ENCODE measurements at regions not wholly inside any gene's neighbourhood (a gene's known extent, or its start where the extent isn't known, plus 50 kb on each side); places are given as distances from the start of the nearest gene placed in this dataset.

DNA sequence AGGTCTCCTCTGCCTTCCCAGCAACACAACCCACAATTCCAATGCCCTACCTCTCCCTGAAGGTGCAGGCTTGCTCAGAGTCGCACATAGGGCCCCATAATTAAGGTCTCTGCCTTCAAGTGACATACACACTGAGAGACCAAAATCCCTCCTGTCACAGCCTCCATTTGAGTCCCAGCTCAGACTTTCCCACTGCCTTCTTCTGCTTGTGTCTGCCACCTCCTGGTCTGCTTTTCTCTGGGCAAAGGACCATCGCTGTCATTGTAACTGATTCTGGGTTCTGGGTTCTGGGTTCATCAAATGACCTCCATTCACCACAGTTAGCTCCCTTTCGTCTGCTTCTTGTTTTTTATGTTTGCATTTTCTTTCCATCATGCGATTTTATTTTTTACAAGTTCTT, 119.2 kb upstream of the ATP1B1 start:
- TF ChIP-seq CTCF (conservative IDR thresholded peaks at IDR 0.05) = peak; percentile 38
- Mint-ChIP-seq H3K27me3 (ENCODE audit: insufficient read depth) (peaks cover 3% of the 10 kb centered on the region), H3K4me3 (no peak overlapping the region), H3K9me3 (no peaks in the 10 kb centered on the region), H3K4me1 (peaks cover 15% of the 10 kb centered on the region), H3K36me3 (ENCODE audit: low read depth) (no peaks in the 10 kb centered on the region), H3K27ac (no peak overlapping the region)
- Histone ChIP-seq H3K9ac (ENCODE audit: extremely low read depth, low read length, poor library complexity, severe bottlenecking) (no peak overlapping the region), H3K9me3 (ENCODE audit: control insufficient read depth, low read length) (no peaks in the 10 kb centered on the region), H3K4me3 (ENCODE audit: low read length) (no peak overlapping the region), H3K4me1 (ENCODE audit: control insufficient read depth, insufficient read depth, low read length) (no peaks in the 10 kb centered on the region), H3K27ac (ENCODE audit: low read depth, low read length) (no peak overlapping the region), H3K36me3 (ENCODE audit: control insufficient read depth, insufficient read depth, low read length) (no peaks in the 10 kb centered on the region), H3K27me3 (ENCODE audit: control insufficient read depth, insufficient read depth, low read length, poor library complexity, severe bottlenecking) (no peaks in the 10 kb centered on the region)
- WGBS, 2 experiments (ENCODE audit: insufficient coverage in 1 of 2, insufficient read length in 1 of 2) = 91 to 100% methylated on average over 4 of the region's 4 CpGs
- peak; percentile 53 for DNase-seq

- Histone ChIP-seq H3K27ac (ENCODE audit: low read depth, low read length) (no peak overlapping the region), H3K9me3 (ENCODE audit: control insufficient read depth, low read length) (no peaks in the 10 kb centered on the region), H3K4me3 (ENCODE audit: low read length) (no peak overlapping the region), H3K4me1 (ENCODE audit: control insufficient read depth, insufficient read depth, low read length) (no peaks in the 10 kb centered on the region), H3K27me3 (ENCODE audit: control insufficient read depth, insufficient read depth, low read length, poor library complexity, severe bottlenecking) (no peaks in the 10 kb centered on the region), H3K36me3 (ENCODE audit: control insufficient read depth, insufficient read depth, low read length) (no peaks in the 10 kb centered on the region), H3K9ac (ENCODE audit: extremely low read depth, low read length, poor library complexity, severe bottlenecking) (no peak overlapping the region)
- 86 to 95% methylated on average over 1 to 2 of the region's 2 CpGs for WGBS, 2 experiments (ENCODE audit: insufficient coverage in 1 of 2, insufficient read length in 1 of 2)
- Mint-ChIP-seq H3K27me3 (ENCODE audit: insufficient read depth) (peaks cover 3% of the 10 kb centered on the region), H3K4me3 (no peak overlapping the region), H3K27ac (no peak overlapping the region), H3K4me1 (peaks cover 11% of the 10 kb centered on the region), H3K9me3 (no peaks in the 10 kb centered on the region), H3K36me3 (ENCODE audit: low read depth) (no peaks in the 10 kb centered on the region)
- no peak for TF ChIP-seq CTCF (conservative IDR thresholded peaks at IDR 0.05)
- no peak for DNase-seq
These were observed 118.6 kb upstream of the ATP1B1 start for GRCh38 chr1:168987923-168988322.

DNA sequence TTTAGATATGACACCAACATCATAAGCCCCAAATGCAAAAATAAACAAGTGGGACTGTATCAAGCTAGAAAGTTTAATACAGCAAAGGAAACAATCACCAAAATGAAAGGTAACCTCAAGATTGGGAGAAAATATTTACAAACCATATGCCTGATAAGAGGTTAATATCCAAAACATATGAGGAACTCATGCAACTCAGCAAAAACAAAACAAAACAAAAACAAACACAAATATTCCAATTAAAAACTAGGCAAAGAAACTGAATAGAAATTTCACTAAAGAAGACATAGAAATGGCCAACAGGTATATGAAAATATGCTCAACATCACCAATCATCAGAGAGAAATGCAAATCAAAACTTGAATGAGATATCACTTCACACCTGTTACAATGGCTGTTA, 116.5 kb upstream of the ATP1B1 start:
- Mint-ChIP-seq H3K36me3 (ENCODE audit: low read depth) (no peaks in the 10 kb centered on the region), H3K27ac (no peak overlapping the region), H3K9me3 (peaks cover 6% of the 10 kb centered on the region), H3K27me3 (ENCODE audit: insufficient read depth) (peaks cover 8% of the 10 kb centered on the region), H3K4me3 (no peak overlapping the region), H3K4me1 (peaks cover 2% of the 10 kb centered on the region)
- Histone ChIP-seq H3K36me3 (ENCODE audit: control insufficient read depth, insufficient read depth, low read length) (no peaks in the 10 kb centered on the region), H3K27ac (ENCODE audit: low read depth, low read length) (no peak overlapping the region), H3K4me3 (ENCODE audit: low read length) (no peak overlapping the region), H3K9me3 (ENCODE audit: control insufficient read depth, low read length) (no peaks in the 10 kb centered on the region), H3K27me3 (ENCODE audit: control insufficient read depth, insufficient read depth, low read length, poor library complexity, severe bottlenecking) (no peaks in the 10 kb centered on the region), H3K9ac (ENCODE audit: extremely low read depth, low read length, poor library complexity, severe bottlenecking) (no peak overlapping the region), H3K4me1 (ENCODE audit: control insufficient read depth, insufficient read depth, low read length) (no peaks in the 10 kb centered on the region)
- no peak for TF ChIP-seq CTCF (conservative IDR thresholded peaks at IDR 0.05)
- DNase-seq = no peak

Measured in endodermal cell (in vitro differentiated cells).